GM21717 (cell line): ENCODE measurements at regions not wholly inside any gene's neighbourhood (a gene's known extent, or its start where the extent isn't known, plus 50 kb on each side); places are given as distances from the start of the nearest gene placed in this dataset.
"Not testable (repeated sequence)": the region's sequence is repeated elsewhere in the genome, so short reads cannot be mapped to it uniquely, and the experiment has no call there.

Source experiments
- ATAC-seq: cut with Tn5 transposase; IDR thresholded peaks from one replicate; pipeline ENCODE4 v1.9.1; 2021; ENCODE audit warnings: mild to moderate bottlenecking, moderate library complexity; ENCODE audit not compliant: unreplicated experiment

DNA sequence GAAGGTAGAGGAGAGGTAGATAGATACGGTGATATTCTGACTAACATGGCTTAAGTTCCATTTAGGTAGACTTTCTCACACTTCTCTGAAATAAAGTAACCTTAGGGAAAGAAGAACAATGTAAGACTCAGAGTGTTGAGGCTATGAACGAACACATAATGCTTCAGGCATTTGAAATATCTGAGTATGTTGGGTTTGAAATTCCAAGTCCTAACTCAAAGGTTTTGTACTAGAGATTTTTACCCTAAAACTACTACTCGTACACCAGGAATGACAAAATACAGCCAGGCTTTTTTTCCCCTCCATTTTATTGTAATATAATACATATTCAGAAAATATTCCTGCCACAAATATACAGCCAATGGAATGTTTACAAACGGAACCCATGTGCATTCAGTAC lies 592.6 kb downstream of the ETS1 start:
- ATAC-seq, result no peak

GRCh38 chr11:127993788-127994187 lies 593.6 kb downstream of the ETS1 start:
- no peak for ATAC-seq

DNA sequence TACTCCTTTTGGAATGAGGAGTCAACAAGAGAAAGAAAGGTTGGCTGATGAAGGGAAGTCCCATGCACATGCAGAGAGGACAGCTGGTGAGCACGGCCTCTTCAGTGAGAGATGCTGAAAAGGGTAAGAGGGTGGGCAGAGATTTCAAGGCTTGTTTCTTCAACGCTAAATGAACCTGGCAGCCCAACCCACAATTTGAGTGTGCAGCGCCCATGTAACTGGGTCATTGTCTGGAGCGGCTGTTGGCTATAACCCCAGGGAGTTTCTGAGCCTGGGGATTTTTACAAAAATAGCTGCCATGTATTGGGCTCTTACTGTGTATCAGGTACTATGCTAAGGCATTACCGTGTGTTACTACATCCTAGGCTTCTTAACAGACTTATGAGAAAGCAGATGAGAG lies 594.1 kb downstream of the ETS1 start:
- no peak for ATAC-seq

- no peak for ATAC-seq
Measured at GRCh38 chr11:127986073-127986472, 601.3 kb downstream of the ETS1 start.

DNA sequence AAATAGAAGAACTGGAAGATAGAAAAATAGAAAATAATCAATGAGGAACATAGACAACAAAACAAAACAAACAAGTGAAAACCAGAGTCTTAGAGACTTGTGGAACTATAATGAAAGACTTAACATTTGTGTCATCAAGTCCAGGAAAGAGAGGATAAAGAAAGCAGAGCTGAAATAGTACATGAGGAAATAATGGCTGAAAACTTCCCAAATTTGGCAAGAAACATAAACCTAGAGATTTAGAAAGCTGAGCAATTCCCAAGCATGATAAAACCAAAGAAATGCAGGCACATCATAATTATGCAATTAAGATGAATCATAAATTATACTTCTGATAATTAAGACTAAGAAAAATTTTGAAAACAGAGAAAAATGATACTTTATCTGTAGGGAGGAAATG lies 614.5 kb downstream of the ETS1 start:
- no peak for ATAC-seq

DNA sequence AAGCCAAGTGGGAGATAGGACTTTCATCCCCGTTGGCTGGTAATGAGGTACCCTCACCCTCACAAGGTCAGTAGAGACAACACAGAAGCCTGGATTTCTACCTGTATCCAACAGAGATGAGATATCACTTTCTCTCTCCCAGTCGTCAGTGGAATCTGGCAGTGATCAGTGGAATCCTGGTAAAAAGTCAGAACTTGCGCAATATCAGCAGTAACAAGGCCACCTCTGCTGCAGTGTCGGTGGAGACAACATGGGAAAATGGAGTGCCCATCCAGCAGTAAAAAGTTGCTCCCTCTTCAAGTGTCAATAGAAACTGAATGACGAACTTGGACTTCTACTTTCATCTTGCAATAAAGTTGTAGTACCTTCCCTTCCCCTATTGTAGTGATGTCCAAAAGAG lies 615.9 kb downstream of the ETS1 start:
- no peak for ATAC-seq

DNA sequence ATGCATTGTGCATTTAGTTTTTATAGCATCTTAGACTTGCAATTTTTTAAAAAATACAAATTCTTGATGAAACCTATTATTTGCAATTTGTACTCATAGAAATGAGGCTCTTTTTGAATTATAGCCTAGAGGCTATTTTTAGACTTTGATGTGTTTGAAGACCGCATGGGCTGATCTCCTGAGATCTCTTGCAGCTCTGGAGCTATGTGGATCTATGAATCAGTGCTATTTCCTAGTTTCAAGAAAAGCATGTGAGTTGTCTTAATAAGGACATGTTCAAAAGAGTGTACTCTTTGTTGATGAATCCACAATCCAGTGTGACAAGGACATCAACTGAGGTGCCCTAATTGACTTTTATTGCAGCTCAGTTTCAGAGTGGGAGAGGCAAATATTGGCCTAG lies 620.5 kb downstream of the ETS1 start:
- ATAC-seq, result no peak

GRCh38 chr11:127965939-127966668 lies 621.3 kb downstream of the ETS1 start:
- ATAC-seq, result no peak

GRCh38 chr11:127962416-127962815 lies 624.9 kb downstream of the ETS1 start:
- no peak for ATAC-seq

DNA sequence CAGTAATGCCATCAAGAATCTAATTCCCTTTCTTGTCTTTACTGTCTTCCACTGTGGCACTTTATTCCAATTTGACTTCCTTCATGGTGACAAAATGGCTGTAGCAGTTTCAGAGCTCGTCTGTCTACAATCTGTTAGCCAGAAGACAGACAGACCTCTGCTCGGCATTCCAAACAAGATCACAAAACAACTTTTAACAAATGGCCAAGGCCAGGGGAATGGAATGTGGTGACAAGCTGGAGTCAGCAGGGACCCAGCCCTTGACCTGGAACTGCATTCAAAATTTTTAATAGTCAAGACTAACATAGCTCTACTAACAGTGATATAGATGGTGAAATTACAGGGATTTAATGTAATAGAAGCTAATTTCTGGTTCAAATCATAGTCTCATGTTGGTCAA lies 637.2 kb downstream of the ETS1 start:
- no peak for ATAC-seq

GRCh38 chr11:127943763-127944162 lies 643.6 kb downstream of the ETS1 start:
- no peak for ATAC-seq

DNA sequence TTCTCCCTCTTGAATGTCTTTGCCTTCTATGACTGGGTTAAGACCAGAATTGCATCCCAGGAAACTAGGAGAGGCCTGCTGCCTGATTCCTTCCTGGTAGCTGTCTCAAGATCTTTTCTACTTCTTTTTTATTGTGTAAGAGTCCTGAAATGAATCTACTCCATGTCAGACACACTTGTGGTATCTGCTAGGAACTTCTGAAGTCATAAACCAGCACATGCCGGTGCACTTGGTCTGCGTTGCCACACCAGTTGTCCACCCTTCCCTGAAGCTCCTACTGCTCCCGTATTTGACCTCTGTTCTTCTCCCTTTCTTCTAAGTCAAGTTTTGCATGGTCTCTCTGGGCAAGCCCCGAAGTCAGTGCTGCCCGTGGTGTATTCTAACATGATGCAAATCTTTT lies 644.2 kb downstream of the ETS1 start:
- no peak for ATAC-seq

- not testable (repeated sequence) for ATAC-seq
Measured at GRCh38 chr11:127941554-127941953, 645.8 kb downstream of the ETS1 start.

DNA sequence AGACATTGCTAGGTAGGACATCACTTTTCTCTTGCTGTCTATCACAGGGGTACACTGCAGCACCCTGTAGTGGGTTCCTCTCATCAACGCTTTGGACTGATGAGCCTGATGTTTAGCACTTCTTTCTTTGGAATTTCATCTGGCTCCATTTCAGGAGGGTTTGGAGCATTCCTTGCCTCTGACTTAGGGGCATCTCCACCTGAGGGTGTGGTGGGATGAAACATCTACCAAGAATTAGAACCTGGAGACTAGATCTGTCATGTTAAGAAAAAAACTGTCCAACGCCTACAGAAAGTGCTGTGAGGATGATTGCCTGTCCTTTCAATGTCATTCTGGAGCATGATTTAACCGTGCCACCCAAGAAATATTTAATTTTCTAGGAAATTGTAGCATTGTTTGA lies 648.4 kb downstream of the ETS1 start:
- ATAC-seq, result no peak

- ATAC-seq, result no peak
Measured at GRCh38 chr11:127935081-127935480, 652.3 kb downstream of the ETS1 start.

DNA sequence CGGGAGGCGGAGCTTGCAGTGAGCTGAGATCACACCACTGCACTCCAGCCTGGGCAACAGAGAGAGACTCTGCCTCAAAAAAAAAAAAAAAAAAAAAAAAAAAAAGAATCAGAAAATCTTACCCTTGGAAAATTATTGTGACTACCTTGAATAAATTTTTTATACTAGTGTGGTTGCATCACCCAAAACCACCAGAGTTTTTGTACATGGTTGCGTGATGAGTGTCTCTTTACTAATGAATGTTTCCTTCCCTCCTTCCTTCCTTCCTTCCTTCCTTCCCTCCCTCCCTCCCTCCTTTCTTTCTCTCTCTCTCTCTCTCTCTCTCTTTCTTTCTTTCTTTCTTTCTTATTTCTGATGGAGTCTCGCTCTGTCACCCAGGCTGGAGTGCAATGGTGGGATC lies 653.4 kb downstream of the ETS1 start:
- not testable (repeated sequence) for ATAC-seq

DNA sequence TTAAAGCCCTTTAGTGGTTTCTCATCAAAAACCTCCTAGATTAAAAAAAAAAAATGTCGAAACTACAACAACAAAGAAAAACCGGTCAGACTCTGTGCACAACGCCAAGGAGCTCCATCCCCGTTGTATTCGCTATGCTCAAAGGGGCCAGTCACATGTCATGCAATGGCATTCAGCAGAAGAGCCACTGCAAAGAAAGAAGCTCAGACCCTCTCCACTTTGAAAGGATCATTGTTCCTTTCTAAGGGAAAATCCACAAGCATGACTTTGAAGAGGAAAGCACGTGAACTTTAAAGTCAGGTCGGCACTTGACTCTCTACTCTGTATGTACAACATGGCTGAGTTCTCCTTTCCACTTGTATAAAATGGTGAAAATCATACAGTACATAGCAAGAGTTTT lies 655.6 kb downstream of the ETS1 start:
- ATAC-seq, result no peak

DNA sequence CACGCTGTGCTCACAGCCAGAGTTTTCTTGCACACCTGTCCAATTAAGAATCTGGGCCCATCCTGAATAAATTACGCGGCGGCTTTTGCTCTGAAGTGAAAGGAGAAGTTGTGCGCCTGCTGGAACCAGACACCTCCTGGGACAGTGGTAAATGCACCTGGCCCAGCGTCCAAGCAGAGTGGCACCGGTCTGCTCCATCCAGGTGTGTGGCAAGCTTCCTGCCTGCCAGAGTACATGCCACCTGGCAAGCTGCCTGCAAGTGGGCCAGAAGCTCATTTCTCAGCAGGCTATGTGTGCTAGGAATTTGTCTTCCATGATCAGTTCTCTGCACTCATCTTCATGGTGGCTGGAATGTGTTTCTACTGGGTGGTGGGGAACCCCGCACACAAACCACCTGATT lies 660.6 kb downstream of the ETS1 start:
- ATAC-seq, result no peak

DNA sequence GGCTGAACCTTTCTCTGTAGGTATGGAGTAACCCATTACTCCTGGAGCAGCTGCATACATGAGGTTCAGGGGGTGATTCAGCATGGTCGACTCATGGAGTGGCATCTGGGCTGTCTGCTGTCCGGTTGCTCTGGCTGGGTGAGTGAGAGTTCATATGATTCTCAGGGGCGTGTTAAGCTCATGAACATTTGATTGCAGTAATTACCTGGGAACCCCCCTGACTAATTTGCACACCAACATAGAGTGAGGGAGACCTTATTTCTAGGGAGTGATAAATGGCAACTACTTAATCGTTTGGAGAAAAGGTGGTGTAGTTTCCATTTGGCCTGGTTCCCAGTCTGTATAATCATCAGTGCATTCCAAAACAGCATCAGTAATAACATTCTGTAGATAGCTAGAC lies 661.9 kb downstream of the ETS1 start:
- no peak for ATAC-seq

DNA sequence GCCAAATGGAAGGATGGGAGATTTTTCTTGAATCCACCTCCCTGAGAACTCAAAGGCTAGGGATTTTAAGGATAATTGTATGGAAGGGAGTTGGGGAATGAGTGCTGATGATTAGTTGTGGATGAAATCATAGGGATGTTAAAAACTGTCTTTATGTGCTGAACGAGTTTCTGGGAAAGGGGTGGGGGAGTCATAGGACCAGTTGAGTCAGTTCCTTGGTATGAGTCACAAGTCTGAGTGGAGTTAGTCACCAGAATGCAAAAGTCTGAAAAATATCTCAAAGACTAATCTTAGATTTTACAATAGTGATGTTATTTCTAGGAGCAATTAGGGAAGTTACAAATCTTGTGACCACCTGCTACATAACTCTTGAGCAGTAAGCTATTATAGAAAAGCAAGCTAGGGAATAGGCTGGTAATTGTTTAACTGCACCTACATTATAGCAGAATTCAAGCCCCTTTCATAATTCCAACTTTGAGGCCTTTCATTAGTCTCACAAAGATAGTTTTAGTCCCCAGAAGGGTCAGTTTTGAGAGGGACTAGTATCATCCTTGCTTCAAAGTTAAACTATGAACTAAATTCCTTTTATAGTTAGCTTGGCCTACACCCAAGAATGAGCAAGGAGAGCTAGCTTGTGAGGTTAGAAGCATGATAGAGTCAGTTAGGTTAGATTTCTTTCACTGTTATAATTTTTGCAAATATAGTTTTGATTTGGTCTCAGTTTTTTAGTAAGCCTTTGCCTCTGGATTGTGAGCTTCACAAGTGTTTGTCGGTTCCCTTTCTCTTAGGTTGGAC lies 668.0 kb downstream of the ETS1 start:
- ATAC-seq, result no peak

GRCh38 chr11:127902382-127902781 lies 685.0 kb downstream of the ETS1 start:
- ATAC-seq, result no peak
